ENCODE measurements at regions not wholly inside any gene's neighbourhood (a gene's known extent, or its start where the extent isn't known, plus 50 kb on each side); places are given as distances from the start of the nearest gene placed in this dataset.

DNA sequence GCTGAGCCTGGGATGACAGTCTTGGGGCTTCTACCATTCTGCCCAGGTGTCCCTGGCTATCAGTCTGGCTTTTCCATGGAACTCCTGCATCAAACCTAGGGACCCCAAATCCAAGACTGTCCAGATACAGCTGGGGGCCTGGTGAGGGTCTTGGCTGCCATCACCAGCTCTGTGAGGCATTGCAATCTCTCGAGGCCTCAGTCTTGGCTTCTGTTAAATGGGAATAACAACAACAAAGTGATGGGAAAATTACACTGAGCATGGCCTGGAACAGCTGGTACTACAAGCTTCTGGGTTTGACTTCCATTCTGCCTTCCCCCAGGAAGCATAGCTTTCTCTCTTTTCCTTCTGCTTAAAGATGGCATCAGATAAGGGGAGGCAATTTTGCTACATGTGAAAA is 50.0 kb upstream of the LCTL start:
- peaks cover 5% of the 10 kb centered on the region for H3K4me1 Mint-ChIP-seq
- H3K4me3 Mint-ChIP-seq, result no peak overlapping the region
- H3K27ac Mint-ChIP-seq, result no peak overlapping the region
- DNase-seq (no peak), ATAC-seq (no peak)
- peaks cover 32% of the 10 kb centered on the region for H3K27me3 Mint-ChIP-seq
- peaks cover 3% of the 10 kb centered on the region for H3K36me3 Mint-ChIP-seq (ENCODE audit: low read depth)
- no peaks in the 10 kb centered on the region for H3K9me3 ChIP-seq (ENCODE audit: control insufficient read depth, low read length, poor library complexity, severe bottlenecking)

DNA sequence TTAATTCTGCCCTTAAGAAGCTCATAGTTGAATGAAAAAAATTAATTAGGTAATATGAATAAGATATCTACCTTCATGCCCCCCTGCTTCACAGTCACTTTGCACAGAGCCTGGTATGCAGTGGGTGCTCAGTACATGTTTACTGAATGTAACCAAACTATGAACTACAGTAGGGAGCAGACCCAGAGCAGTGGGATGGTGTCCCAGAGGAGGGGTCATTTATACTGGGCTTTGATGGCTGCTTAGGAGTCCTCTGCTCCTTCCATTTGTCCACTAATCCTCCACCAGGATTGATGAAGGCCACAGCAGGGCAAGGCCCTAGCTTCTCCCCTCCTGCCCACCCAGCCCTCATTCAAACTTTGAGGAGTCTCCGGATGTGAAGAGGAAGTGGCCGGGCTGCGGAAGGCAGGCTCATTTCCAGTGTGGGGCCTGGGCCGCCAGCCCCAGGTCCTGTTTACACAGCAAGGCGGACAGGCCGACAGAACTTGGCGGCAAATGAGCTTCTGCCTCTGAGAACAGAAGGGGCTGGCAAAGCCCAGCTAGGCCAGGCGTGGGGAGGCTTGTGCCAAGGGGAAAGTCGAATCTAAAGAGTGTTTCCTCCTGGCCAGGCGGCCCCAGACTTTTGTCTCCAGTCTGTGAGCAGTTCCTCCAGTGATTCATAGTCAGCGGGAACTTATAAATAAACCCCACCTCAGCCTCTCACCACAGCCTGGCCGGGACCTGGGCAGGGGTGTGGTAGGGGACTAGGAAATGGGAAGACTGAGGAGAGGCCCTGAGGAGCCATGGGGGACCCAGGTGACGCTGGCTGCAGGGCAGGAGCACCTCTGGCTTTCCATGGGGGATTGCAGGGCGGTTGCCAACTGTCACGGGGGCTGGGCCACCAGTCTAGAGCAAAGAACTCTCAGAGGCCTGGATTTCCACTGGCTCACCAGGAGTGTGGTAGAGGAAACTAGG is 51.6 kb upstream of the LCTL start:
- no peaks in the 10 kb centered on the region for H3K9me3 ChIP-seq (ENCODE audit: control insufficient read depth, low read length, poor library complexity, severe bottlenecking)
- Mint-ChIP-seq H3K36me3 (ENCODE audit: low read depth) (peaks cover 3% of the 10 kb centered on the region), H3K27ac (no peak overlapping the region), H3K4me3 (no peak overlapping the region), H3K4me1 (peaks cover 9% of the 10 kb centered on the region), H3K27me3 (peaks cover 40% of the 10 kb centered on the region)
- DNase-seq (no peak), ATAC-seq (no peak)

DNA sequence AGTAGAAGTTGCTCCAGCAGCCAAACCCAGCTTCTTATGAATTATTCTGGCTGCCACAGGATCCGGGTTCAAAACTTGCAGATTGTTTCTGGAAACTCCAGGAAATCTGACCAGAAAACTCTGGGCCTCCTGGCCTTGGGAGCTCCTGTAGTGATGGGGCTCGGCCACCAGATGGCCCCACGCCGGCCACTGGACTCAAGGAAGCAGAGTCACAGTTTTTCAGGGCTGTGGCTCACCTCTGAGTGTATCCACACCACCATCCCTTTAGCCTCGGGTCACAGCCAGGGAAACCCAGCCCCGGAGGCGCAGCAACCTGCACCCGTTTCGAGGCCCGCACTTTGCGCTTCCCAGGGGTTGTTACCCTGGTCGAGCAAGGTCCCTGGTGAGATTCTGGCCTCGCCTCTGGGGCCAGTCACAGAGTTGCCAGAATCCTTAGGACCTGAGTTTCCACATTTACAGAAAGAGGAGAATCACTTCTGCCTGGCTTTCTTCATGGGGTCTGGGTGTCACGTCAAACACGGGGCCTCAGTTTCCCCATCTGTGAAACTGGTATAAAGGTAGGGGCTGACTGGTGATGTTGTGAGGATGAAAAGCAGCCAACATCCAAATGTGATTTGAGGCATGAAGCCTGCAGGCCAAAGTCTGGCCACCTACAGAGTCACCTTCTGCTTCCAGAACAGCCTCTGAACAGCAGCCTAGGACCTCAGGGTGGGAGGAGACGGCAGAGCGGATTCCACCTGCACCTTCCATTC is 53.5 kb upstream of the LCTL start:
- no peaks in the 10 kb centered on the region for H3K9me3 ChIP-seq (ENCODE audit: control insufficient read depth, low read length, poor library complexity, severe bottlenecking)
- peak; percentile 39 for ATAC-seq
- H3K27me3 Mint-ChIP-seq, result peaks cover 57% of the 10 kb centered on the region

DNA sequence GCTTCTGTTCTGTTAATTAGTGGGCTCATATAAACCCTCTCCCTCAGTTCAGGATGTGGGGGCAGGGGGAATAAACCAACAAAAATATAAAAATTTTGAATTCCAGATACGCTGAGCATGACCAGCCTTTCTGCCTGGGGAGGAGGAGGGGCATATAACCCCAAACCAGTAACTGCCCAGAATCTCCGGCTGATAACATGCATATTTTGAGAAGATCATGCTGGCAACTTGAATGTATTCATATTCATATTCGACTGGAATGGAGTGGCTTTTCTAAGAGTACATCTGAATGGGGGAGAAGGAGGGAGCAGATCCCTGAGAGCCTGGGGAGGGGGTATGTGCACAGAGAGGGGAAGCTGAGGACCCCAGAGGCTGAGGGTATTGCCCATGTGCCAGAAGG is 54.5 kb upstream of the LCTL start:
- ATAC-seq, result no peak
- no peak for DNase-seq
- Mint-ChIP-seq H3K4me3 (no peak overlapping the region), H3K27ac (no peak overlapping the region), H3K36me3 (ENCODE audit: low read depth) (peaks cover 3% of the 10 kb centered on the region), H3K27me3 (peaks cover 57% of the 10 kb centered on the region), H3K4me1 (peaks cover 6% of the 10 kb centered on the region)
- H3K9me3 ChIP-seq (ENCODE audit: control insufficient read depth, low read length, poor library complexity, severe bottlenecking), result no peaks in the 10 kb centered on the region

More for the DNA sequence above, 53.5 kb upstream of the LCTL start:
- Mint-ChIP-seq H3K4me3 (no peak overlapping the region), H3K4me1 (peaks cover 6% of the 10 kb centered on the region), H3K36me3 (ENCODE audit: low read depth) (peaks cover 3% of the 10 kb centered on the region), H3K27ac (no peak overlapping the region)
- no peak for DNase-seq

DNA sequence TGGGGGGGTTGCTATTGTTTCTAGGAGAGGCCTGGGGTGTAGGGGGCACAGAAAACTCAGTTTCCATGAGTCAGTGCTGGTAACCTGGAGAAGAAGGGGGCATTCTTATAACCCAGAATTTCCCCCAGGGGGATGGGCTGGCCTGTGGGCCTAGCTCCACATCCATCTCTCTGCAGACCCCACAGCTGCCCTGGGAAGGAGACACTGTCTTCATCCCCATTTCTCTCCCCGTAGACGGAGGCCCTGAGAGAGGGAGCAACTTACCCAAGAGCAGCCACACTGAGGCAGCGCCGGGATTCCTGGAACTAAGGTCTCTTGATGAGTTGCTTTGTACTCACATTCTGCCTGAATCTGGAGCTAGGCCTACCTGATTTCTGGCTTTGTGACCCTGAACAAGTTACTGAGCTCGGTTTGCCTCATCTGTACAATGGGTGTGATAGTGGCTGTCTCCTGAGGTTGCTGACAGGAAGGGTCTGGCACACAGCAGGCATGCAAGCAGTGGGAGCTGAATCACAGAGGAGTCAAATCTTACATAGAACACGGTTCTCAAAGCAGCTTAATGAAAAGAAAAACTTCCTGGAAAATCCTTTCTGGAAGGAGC is 55.0 kb upstream of the LCTL start:
- no peak for ATAC-seq
- Mint-ChIP-seq H3K27ac (no peak overlapping the region), H3K4me3 (no peak overlapping the region), H3K36me3 (ENCODE audit: low read depth) (peaks cover 3% of the 10 kb centered on the region), H3K4me1 (peaks cover 6% of the 10 kb centered on the region), H3K27me3 (peaks cover 61% of the 10 kb centered on the region)
- DNase-seq, result no peak
- no peaks in the 10 kb centered on the region for H3K9me3 ChIP-seq (ENCODE audit: control insufficient read depth, low read length, poor library complexity, severe bottlenecking)

DNA sequence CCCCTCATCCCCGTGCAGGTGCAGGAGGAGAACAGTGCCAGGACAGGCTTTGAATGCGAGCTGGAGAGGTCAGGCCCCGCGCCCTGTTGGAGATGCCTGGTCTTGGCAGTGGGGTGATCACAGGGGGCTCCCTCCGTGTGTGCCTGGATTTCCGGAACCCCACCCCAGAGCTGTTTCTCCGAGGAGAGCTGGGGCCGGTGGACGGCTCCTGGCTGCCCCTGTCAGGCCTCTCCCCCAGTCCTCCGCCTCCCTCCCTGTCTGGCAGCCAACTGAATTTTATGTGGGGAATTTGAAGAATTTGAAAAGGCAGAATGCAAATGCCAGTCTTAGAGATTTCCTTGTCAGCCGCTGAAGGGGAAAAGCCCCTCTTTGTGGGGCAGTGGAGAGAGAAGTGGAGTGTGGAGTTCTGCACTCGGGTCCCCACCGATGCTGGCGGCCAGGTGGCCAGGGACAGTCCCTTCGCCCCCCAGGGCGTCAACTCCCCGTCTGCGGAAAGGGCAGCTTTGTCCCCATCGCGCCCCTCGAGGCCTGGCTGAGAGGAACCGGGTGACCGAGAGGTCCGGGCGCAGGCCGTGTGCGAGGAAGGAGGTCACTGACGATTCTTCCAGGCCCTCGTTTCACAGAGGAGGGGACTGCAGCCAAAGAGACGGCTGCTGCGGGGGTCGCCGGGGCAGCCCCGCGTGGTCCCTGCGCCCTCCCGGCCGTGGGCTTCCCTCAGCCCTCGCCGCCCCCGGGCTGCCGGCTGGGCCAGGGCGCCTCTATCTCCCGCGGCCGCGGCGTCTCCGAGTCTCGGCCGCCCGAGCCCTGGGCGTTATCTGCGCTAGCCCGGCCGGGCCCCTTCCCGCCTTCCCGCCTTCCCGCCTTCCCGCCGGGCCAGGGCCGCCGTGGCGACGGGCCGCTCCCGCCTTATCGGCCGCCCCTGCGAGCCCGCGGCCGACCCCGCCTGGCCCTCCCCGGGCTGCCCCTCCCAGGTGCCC is 56.0 kb upstream of the LCTL start:
- peaks cover 59% of the 10 kb centered on the region for H3K27me3 Mint-ChIP-seq
- ATAC-seq (no peak), DNase-seq (no peak)
- peaks cover 6% of the 10 kb centered on the region for H3K4me1 Mint-ChIP-seq
- H3K9me3 ChIP-seq (ENCODE audit: control insufficient read depth, low read length, poor library complexity, severe bottlenecking), result no peaks in the 10 kb centered on the region
- no peak overlapping the region for H3K4me3 Mint-ChIP-seq
- H3K27ac Mint-ChIP-seq, result no peak overlapping the region
- peaks cover 3% of the 10 kb centered on the region for H3K36me3 Mint-ChIP-seq (ENCODE audit: low read depth)

DNA sequence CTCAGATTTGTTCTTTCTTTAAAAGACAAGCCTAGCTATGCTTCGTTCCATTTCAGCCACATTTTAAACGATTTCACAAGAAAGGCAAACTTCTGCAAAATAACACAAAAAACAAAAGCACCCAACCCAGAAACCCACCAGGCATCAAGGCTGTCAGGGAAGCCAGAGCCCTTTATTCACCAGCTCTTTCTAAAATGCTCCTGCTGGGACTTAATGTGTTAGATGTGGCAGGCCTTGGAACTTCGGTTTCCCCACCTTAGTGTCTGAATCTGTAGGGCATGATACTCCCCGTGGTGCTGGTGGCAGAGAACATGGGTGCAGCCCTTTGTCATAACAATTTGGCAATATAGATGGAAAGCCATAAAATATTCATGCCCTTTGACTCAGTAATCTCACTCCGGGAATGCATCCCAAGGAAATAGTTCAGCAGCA is 56.8 kb upstream of the LCTL start:
- Mint-ChIP-seq H3K4me1 (peaks cover 4% of the 10 kb centered on the region), H3K27me3 (peaks cover 51% of the 10 kb centered on the region), H3K36me3 (ENCODE audit: low read depth) (no peaks in the 10 kb centered on the region), H3K27ac (no peak overlapping the region), H3K4me3 (no peak overlapping the region)
- ATAC-seq (no peak), DNase-seq (no peak)
- no peaks in the 10 kb centered on the region for H3K9me3 ChIP-seq (ENCODE audit: control insufficient read depth, low read length, poor library complexity, severe bottlenecking)

DNA sequence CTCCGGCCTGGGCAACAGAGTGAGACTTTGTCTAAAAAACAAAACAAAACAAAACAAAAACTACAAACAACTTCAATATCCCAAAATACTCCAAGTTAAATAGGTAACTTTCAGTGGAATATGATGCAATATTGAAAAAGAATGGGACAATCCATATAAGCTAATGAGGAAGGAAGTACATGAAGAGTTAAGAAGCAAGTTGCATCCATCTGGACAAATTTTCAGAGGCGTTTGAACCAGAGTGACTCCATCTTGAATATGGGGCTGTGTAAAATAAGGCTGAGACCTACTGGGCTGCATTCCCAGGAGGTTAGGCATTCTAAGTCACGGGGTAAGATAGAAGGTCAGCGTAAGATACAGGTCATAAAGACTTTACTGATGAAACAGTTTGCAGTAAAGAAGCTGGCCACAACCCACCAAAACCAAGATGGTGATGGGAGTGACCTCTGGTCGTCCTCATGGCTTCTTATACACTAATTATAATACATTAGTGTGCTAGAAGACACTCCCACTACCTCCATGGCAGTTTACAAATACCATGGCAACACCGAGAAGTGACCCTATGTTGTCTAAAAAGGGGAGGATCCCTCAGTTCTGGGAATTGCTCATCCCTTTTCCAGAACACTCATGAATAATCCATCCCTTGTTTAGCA is 58.1 kb upstream of the LCTL start:
- no peak overlapping the region for H3K4me3 Mint-ChIP-seq

DNA sequence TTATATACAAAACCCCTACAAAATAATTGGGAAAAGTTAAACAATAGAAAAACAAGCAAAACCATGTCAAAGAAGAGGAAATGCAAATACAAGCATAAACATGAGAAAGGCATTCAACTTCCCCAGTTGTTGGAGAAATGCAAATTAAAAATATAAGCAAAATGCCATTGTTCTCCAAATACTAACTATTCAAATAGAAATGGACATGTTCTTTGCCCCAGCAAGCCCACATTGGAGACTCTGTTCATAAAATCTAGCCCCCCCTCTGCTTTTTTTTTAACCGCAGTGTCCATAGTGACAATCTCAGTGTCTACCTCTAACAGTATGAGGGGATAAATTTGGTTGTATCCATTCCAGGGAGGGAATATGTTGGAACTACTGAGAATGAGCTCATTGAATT is 59.7 kb upstream of the LCTL start:
- Mint-ChIP-seq H3K27ac (no peak overlapping the region), H3K4me1 (peaks cover 4% of the 10 kb centered on the region), H3K4me3 (no peak overlapping the region), H3K36me3 (ENCODE audit: low read depth) (no peaks in the 10 kb centered on the region), H3K27me3 (peaks cover 51% of the 10 kb centered on the region)
- no peak for DNase-seq
- no peaks in the 10 kb centered on the region for H3K9me3 ChIP-seq (ENCODE audit: control insufficient read depth, low read length, poor library complexity, severe bottlenecking)
- ATAC-seq, result no peak

More for the DNA sequence above, 58.1 kb upstream of the LCTL start:
- ATAC-seq (no peak), DNase-seq (no peak)
- Mint-ChIP-seq H3K36me3 (ENCODE audit: low read depth) (no peaks in the 10 kb centered on the region), H3K27ac (no peak overlapping the region), H3K4me1 (peaks cover 4% of the 10 kb centered on the region), H3K27me3 (peaks cover 56% of the 10 kb centered on the region)
- H3K9me3 ChIP-seq (ENCODE audit: control insufficient read depth, low read length, poor library complexity, severe bottlenecking), result no peaks in the 10 kb centered on the region

DNA sequence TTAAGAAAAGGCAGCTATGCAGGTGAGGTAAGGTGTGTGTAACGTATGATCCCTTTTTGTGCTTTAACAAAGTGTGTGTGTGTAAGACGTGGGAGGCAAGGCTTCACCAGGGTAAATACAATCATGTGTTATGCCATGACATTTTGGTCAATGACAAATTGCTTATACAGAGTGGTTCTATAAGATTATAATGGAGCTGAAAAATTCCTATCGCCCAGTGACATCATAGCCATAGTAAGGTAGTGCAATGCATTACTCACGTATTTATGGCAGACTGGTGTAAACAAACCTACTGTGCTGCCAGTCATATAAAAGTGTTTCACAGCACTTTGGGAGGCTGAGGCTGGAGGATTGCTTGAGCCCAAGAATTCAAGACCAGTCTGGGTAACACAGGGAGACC is 60.2 kb upstream of the LCTL start:
- Mint-ChIP-seq H3K4me3 (no peak overlapping the region), H3K27ac (no peak overlapping the region), H3K4me1 (peaks cover 3% of the 10 kb centered on the region), H3K36me3 (ENCODE audit: low read depth) (no peaks in the 10 kb centered on the region), H3K27me3 (peaks cover 47% of the 10 kb centered on the region)
- DNase-seq, result no peak
- H3K9me3 ChIP-seq (ENCODE audit: control insufficient read depth, low read length, poor library complexity, severe bottlenecking), result no peaks in the 10 kb centered on the region
- ATAC-seq, result no peak

DNA sequence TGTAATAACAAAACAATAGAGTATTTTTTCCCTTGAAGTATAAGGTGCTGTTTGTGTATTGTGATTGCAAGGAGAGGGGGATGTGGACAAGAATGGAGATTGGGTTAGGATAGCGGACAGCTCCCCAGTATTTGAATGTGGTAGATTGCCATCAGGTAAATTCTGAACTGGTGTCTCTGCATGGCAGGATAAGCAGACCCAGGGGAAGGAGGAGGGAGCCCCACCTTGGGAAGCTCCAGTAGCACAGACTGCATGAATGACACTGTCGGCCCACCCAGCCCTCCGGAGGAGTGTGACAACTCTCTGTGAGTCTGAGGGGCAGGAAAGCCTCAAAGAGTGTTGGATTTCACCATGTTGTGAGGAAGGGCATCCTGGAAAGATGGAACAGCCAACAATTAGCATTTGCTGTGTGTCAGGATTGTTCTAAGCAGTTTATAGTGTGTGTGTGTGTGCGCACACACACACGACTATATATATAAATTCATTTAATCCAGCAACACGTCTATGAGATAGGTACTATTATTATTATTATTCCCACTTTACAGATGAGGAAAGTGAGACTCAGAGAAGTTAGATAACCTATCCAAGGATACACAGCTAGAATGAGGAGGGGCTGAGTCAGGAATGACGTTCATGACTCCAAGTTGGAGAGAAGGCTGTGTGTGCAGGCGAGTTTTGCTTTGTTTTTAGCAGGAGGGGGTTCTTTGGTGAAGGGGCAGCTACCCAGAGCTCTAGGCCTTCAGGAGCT is 63.4 kb upstream of the LCTL start:
- Mint-ChIP-seq H3K27ac (no peak overlapping the region), H3K4me3 (no peak overlapping the region), H3K27me3 (peaks cover 22% of the 10 kb centered on the region), H3K36me3 (ENCODE audit: low read depth) (no peaks in the 10 kb centered on the region), H3K4me1 (no peaks in the 10 kb centered on the region)
- DNase-seq, result no peak
- no peak for ATAC-seq
- no peaks in the 10 kb centered on the region for H3K9me3 ChIP-seq (ENCODE audit: control insufficient read depth, low read length, poor library complexity, severe bottlenecking)

Data from T-helper 17 cell (primary cell).